ENCODE measurements at regions not wholly inside any gene's neighbourhood (a gene's known extent, or its start where the extent isn't known, plus 50 kb on each side); places are given as distances from the start of the nearest gene placed in this dataset.

GRCh38 chr2:75333646-75334045 lies 134.3 kb upstream of the TACR1 start (continued):
- TF ChIP-seq ZNF462 (CRISPR knock-in tag; IDR thresholded peaks at IDR 0.05) (no peak), POLR2AphosphoS5 (IDR thresholded peaks at IDR 0.05; ENCODE audit: low read depth) (no peak), JUNB (IDR thresholded peaks at IDR 0.05; ENCODE audit: unreplicated experiment) (no peak), ZNF114 (CRISPR knock-in tag; IDR thresholded peaks at IDR 0.05) (no peak)

GRCh38 chr2:75328156-75328555 lies 128.8 kb upstream of the TACR1 start:
- Mint-ChIP-seq H3K4me3 (no peak overlapping the region), H3K4me1 (peaks cover 7% of the 10 kb centered on the region; the same call in 2 of the 3 replicates), H3K27ac (no peak overlapping the region), H3K36me3 (ENCODE audit: low read depth) (no peaks in the 10 kb centered on the region), H3K9me3 (0 out of 3 replicates have a peak, but pooled peaks cover 4% of the 10 kb centered on the region), H3K27me3 (ENCODE audit: insufficient read depth, low read depth, poor library complexity) (no peaks in the 10 kb centered on the region)
- Histone ChIP-seq H3F3A (replicated peaks; ENCODE audit: low read depth) (no peaks in the 10 kb centered on the region), H3K27me3 (ENCODE audit: insufficient read depth) (no peaks in the 10 kb centered on the region), H3K9me2 (ENCODE audit: insufficient read depth) (0 out of 2 replicates have a peak, but pooled peaks cover 6% of the 10 kb centered on the region), H4K20me1 (replicated peaks; ENCODE audit: insufficient read depth) (no peaks in the 10 kb centered on the region), H3K4me1 (ENCODE audit: insufficient read depth) (no peaks in the 10 kb centered on the region), H3K36me3 (ENCODE audit: insufficient read depth) (no peaks in the 10 kb centered on the region), H3K79me2 (replicated peaks; ENCODE audit: insufficient read depth) (no peaks in the 10 kb centered on the region), H3K4me3 (no peak overlapping the region), H3K27ac (ENCODE audit: low read depth) (no peak overlapping the region), H3K4me2 (no peak overlapping the region), H2AFZ (no peak overlapping the region)
- TF ChIP-seq EZH2 (IDR thresholded peaks at IDR 0.05; ENCODE audit: low read depth, unreplicated experiment) (no peak), JUNB (IDR thresholded peaks at IDR 0.05; ENCODE audit: unreplicated experiment) (no peak), ETS1 (IDR thresholded peaks at IDR 0.05) (no peak), ZNF331 (CRISPR knock-in tag; IDR thresholded peaks at IDR 0.05; ENCODE audit: low read depth) (no peak), CTCF (conservative IDR thresholded peaks at IDR 0.05; ENCODE audit: low read depth in 2 of 2) (no peak), STAT1 (IDR thresholded peaks at IDR 0.05; ENCODE audit: unreplicated experiment) (no peak), POLR2AphosphoS5 (IDR thresholded peaks at IDR 0.05; ENCODE audit: low read depth) (no peak)
- ATAC-seq (no peak), DNase-seq (ENCODE audit: low spot score) (no peak)

Measured in GM23338 (cell line).